ENCODE measurements at regions not wholly inside any gene's neighbourhood (a gene's known extent, or its start where the extent isn't known, plus 50 kb on each side); places are given as distances from the start of the nearest gene placed in this dataset.

DNA sequence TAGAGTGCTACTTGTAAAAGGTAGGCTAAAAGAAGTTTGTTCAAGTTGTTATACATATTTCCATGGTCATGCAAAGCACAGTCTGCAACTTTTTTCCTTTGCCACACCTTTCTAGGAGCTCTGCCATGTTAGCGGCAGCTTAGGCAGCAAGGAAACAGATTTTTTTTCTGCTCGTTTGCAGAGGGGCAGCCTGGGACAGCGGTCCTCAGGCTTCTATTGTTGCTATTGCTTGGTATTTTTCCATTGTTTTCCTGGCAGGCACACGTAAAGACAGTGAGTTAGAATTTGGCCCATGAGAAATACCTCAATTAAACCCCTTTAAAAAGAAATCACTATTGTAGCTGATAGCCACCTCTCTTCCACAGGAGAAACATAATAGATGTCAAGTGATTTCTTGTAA is 391.4 kb downstream of the SH2D1A start:
- no peak for TF ChIP-seq SIN3A (IDR thresholded peaks at IDR 0.05; ENCODE audit: borderline replicate concordance, insufficient read depth, low read length)
- TF ChIP-seq POLR2AphosphoS5 (IDR thresholded peaks at IDR 0.05; ENCODE audit: low read depth, low read length), result no peak
- TF ChIP-seq, protein P1, sequence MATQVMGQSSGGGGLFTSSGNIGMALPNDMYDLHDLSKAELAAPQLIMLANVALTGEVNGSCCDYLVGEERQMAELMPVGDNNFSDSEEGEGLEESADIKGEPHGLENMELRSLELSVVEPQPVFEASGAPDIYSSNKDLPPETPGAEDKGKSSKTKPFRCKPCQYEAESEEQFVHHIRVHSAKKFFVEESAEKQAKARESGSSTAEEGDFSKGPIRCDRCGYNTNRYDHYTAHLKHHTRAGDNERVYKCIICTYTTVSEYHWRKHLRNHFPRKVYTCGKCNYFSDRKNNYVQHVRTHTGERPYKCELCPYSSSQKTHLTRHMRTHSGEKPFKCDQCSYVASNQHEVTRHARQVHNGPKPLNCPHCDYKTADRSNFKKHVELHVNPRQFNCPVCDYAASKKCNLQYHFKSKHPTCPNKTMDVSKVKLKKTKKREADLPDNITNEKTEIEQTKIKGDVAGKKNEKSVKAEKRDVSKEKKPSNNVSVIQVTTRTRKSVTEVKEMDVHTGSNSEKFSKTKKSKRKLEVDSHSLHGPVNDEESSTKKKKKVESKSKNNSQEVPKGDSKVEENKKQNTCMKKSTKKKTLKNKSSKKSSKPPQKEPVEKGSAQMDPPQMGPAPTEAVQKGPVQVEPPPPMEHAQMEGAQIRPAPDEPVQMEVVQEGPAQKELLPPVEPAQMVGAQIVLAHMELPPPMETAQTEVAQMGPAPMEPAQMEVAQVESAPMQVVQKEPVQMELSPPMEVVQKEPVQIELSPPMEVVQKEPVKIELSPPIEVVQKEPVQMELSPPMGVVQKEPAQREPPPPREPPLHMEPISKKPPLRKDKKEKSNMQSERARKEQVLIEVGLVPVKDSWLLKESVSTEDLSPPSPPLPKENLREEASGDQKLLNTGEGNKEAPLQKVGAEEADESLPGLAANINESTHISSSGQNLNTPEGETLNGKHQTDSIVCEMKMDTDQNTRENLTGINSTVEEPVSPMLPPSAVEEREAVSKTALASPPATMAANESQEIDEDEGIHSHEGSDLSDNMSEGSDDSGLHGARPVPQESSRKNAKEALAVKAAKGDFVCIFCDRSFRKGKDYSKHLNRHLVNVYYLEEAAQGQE (IDR thresholded peaks at IDR 0.05; ENCODE audit: insufficient read depth in 1 of 2, low read depth in 2 of 2, low read length in 2 of 2), result no peak
- TF ChIP-seq TAF1 (IDR thresholded peaks at IDR 0.05; ENCODE audit: borderline replicate concordance, insufficient read depth, low read length), result no peak
- TF ChIP-seq FOXP2 (optimal IDR thresholded peaks at IDR 0.05; ENCODE audit: borderline replicate concordance, extremely low read depth, extremely low read length, insufficient read depth), result no peak

DNA sequence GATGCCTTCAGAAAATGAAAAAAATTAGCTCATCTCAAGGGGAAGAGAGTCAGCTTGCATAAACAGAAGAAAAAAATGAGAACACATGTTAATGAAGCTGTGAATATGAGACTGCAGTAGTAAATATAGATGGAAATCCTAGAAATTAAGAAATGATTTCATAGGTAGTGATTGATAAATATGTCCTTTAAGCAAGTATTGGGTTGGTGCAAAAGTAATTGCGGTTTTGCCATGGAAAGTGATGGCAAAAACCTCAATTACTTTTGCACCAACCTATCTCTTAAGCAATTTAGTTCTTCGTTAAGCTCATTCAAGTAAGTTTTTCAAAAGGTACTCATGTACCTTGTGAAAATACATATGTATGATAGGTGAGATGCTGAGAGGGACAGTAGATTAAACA is 400.9 kb downstream of the SH2D1A start:
- TF ChIP-seq POLR2AphosphoS5 (IDR thresholded peaks at IDR 0.05; ENCODE audit: low read depth, low read length) (no peak), SIN3A (IDR thresholded peaks at IDR 0.05; ENCODE audit: borderline replicate concordance, insufficient read depth, low read length) (no peak), FOXP2 (optimal IDR thresholded peaks at IDR 0.05; ENCODE audit: borderline replicate concordance, extremely low read depth, extremely low read length, insufficient read depth) (no peak), TAF1 (IDR thresholded peaks at IDR 0.05; ENCODE audit: borderline replicate concordance, insufficient read depth, low read length) (no peak)
- TF ChIP-seq, protein P1 (IDR thresholded peaks at IDR 0.05; ENCODE audit: insufficient read depth in 1 of 2, low read depth in 2 of 2, low read length in 2 of 2), result no peak

- TF ChIP-seq FOXP2 (optimal IDR thresholded peaks at IDR 0.05; ENCODE audit: borderline replicate concordance, extremely low read depth, extremely low read length, insufficient read depth), result no peak
- TF ChIP-seq TAF1 (IDR thresholded peaks at IDR 0.05; ENCODE audit: borderline replicate concordance, insufficient read depth, low read length), result no peak
Measured at GRCh38 chrX:124764354-124764753, 418.0 kb downstream of the SH2D1A start.

DNA sequence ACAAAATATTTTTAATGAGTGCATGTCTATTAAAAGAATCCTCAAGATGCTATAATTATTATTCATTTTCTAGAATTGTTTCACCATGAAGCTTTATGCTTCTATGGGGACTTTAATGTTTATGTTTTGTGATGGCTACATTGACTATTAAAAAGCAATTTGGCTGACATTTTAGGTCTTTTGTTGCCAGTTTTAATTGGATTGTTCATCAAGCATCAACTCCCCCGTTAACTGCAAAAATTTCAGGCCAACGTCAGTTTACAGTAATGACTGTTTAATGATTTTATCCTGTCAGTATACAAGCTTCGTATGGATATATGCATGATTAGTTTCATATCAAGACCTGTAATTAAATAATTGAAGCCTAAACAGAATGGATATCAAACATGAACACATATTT is 422.8 kb downstream of the SH2D1A start:
- TF ChIP-seq, protein P1 (IDR thresholded peaks at IDR 0.05; ENCODE audit: insufficient read depth in 1 of 2, low read depth in 2 of 2, low read length in 2 of 2), result no peak
- TF ChIP-seq SIN3A (IDR thresholded peaks at IDR 0.05; ENCODE audit: borderline replicate concordance, insufficient read depth, low read length) (no peak), TAF1 (IDR thresholded peaks at IDR 0.05; ENCODE audit: borderline replicate concordance, insufficient read depth, low read length) (no peak), FOXP2 (optimal IDR thresholded peaks at IDR 0.05; ENCODE audit: borderline replicate concordance, extremely low read depth, extremely low read length, insufficient read depth) (no peak), POLR2AphosphoS5 (IDR thresholded peaks at IDR 0.05; ENCODE audit: low read depth, low read length) (no peak)

DNA sequence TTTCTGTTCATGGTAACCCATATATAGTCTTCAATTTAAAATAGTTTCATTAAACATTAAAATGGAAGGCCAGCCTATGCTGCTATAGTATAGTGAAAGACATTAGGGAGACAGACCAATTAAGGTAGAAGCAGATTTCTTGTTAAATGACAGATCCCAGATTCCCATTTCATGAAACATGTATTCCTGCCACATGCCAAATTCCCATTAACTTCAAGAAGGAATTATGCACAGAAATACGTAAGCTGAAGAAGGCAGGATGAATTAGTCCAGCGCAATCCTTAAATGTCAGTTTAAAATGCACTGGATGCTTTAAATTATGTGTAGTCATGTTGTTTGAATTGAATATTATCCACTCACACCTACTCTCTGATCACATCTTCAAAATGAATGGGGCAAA is 424.9 kb downstream of the SH2D1A start:
- TF ChIP-seq, protein P1 (IDR thresholded peaks at IDR 0.05; ENCODE audit: insufficient read depth in 1 of 2, low read depth in 2 of 2, low read length in 2 of 2), result no peak
- TF ChIP-seq POLR2AphosphoS5 (IDR thresholded peaks at IDR 0.05; ENCODE audit: low read depth, low read length), result no peak
- TF ChIP-seq SIN3A (IDR thresholded peaks at IDR 0.05; ENCODE audit: borderline replicate concordance, insufficient read depth, low read length), result no peak
- TF ChIP-seq TAF1 (IDR thresholded peaks at IDR 0.05; ENCODE audit: borderline replicate concordance, insufficient read depth, low read length), result no peak
- TF ChIP-seq FOXP2 (optimal IDR thresholded peaks at IDR 0.05; ENCODE audit: borderline replicate concordance, extremely low read depth, extremely low read length, insufficient read depth), result no peak
